GM12892 (cell line): ENCODE measurements at regions not wholly inside any gene's neighbourhood (a gene's known extent, or its start where the extent isn't known, plus 50 kb on each side); places are given as distances from the start of the nearest gene placed in this dataset.

ENCODE experiments used
- DNase-seq: peaks from one replicate; pipeline ENCODE4 v3.0.0; 2011; ENCODE audit not compliant: insufficient read length
- FAIRE-seq: peaks from 2 replicates; lab custom pipeline; 2011; peaks lifted over from hg19 to GRCh38; lab: Jason Lieb, UNC
- POLR2A ChIP-seq: IDR thresholded peaks from 2 replicates; pipeline ENCODE4 v1.6.1; 2011; ENCODE audit warnings: low read depth, low read length, control low read depth
- POLR2AphosphoS5 ChIP-seq: IDR thresholded peaks from 2 replicates; pipeline ENCODE4 v1.6.1; 2011; ENCODE audit warnings: low read depth, low read length, control low read depth
- TAF1 ChIP-seq: IDR thresholded peaks from 2 replicates; pipeline ENCODE4 v1.6.1; 2011; ENCODE audit warnings: low read depth, mild to moderate bottlenecking, control low read depth, low read length, borderline replicate concordance

- no peak for TF ChIP-seq TAF1
- no peak for TF ChIP-seq POLR2AphosphoS5
- no peak for TF ChIP-seq POLR2A
- FAIRE-seq = no peak
- no peak for DNase-seq
These were observed 67.3 kb upstream of the COL13A1 start for GRCh38 chr10:69734416-69734796.

- TF ChIP-seq TAF1 (no peak), POLR2AphosphoS5 (no peak), POLR2A (no peak)
- FAIRE-seq (no peak), DNase-seq (no peak)
These were observed 66.8 kb upstream of the COL13A1 start for GRCh38 chr10:69734797-69735468.

- TF ChIP-seq POLR2AphosphoS5 (no peak), POLR2A (no peak), TAF1 (no peak)
- FAIRE-seq = no peak
- DNase-seq = no peak
These were observed 64.6 kb upstream of the COL13A1 start for GRCh38 chr10:69736886-69737641.

- DNase-seq = no peak
- TF ChIP-seq TAF1 (no peak), POLR2A (no peak), POLR2AphosphoS5 (no peak)
- no peak for FAIRE-seq
These were observed 63.6 kb upstream of the COL13A1 start for GRCh38 chr10:69738071-69738470.

- TF ChIP-seq TAF1 (no peak), POLR2AphosphoS5 (no peak), POLR2A (no peak)
- DNase-seq (no peak), FAIRE-seq (no peak)
These were observed 62.8 kb upstream of the COL13A1 start for GRCh38 chr10:69738858-69739435.

GRCh38 chr10:69739634-69740033 lies 62.1 kb upstream of the COL13A1 start:
- FAIRE-seq (no peak), DNase-seq (no peak)
- no peak for TF ChIP-seq POLR2A

- FAIRE-seq = no peak
- TF ChIP-seq TAF1 (no peak), POLR2AphosphoS5 (no peak), POLR2A (no peak)
- DNase-seq = no peak
These were observed 61.6 kb upstream of the COL13A1 start for GRCh38 chr10:69740126-69740525.

- FAIRE-seq (no peak), DNase-seq (no peak)
- TF ChIP-seq TAF1 = no peak
- no peak for TF ChIP-seq POLR2AphosphoS5
- TF ChIP-seq POLR2A = no peak
These were observed 60.5 kb upstream of the COL13A1 start for GRCh38 chr10:69741252-69741651.

- no peak for TF ChIP-seq POLR2A
- TF ChIP-seq POLR2AphosphoS5 = no peak
- no peak for TF ChIP-seq TAF1
- FAIRE-seq (no peak), DNase-seq (no peak)
These were observed 59.9 kb upstream of the COL13A1 start for GRCh38 chr10:69741671-69742355.

GRCh38 chr10:69742356-69742695 lies 59.4 kb upstream of the COL13A1 start:
- FAIRE-seq = no peak
- TF ChIP-seq TAF1 (no peak), POLR2AphosphoS5 (no peak), POLR2A (no peak)
- no peak for DNase-seq

- FAIRE-seq (no peak), DNase-seq (no peak)
- no peak for TF ChIP-seq TAF1
- no peak for TF ChIP-seq POLR2A
- TF ChIP-seq POLR2AphosphoS5 = no peak
These were observed 58.6 kb upstream of the COL13A1 start for GRCh38 chr10:69742928-69743602.
